GM23338 (cell line): ENCODE measurements at regions not wholly inside any gene's neighbourhood (a gene's known extent, or its start where the extent isn't known, plus 50 kb on each side); places are given as distances from the start of the nearest gene placed in this dataset.

Source experiments
- CTCF ChIP-seq, 2 experiments: fragments of 200-600 bp in 1 of 2; sonication (generic) in 1 of 2; conservative IDR thresholded peaks; 2 replicates each; pipeline versions ENCODE4 v1.5.1 to v1.6.1; 2016 to 2017; ENCODE audit warnings: antibody characterized with exemption in 2 of 2, low read depth in 2 of 2, mild to moderate bottlenecking in 2 of 2, moderate library complexity in 1 of 2
- EZH2 ChIP-seq: fragments of 200-600 bp; sonication (generic); IDR thresholded peaks from one replicate; pipeline ENCODE4 v1.8.0; 2017; ENCODE audit warnings: antibody characterized with exemption, mild to moderate bottlenecking, low read depth; ENCODE audit not compliant: unreplicated experiment
- EZH2phosphoT487 ChIP-seq: fragments of 200-600 bp; sonication (generic); IDR thresholded peaks from one replicate; pipeline ENCODE4 v1.8.1; 2018; ENCODE audit warnings: antibody characterized with exemption; ENCODE audit not compliant: unreplicated experiment
- NANOG ChIP-seq: IDR thresholded peaks from 2 replicates; pipeline ENCODE4 v1.6.1; 2016; ENCODE audit warnings: antibody characterized with exemption, borderline replicate concordance
- POLR2AphosphoS5 ChIP-seq: IDR thresholded peaks from 2 replicates; pipeline ENCODE4 v1.6.1; 2016; ENCODE audit warnings: antibody characterized with exemption, low read depth
- ZNF462 ChIP-seq: fragments of 250-450 bp; sonication (Bioruptor Pico); IDR thresholded peaks from 2 replicates; pipeline ENCODE4 v1.5.0; 2020; ENCODE audit warnings: mild to moderate bottlenecking, moderate library complexity
- TF ChIP-seq, protein P1 (sequence below): IDR thresholded peaks from one replicate; pipeline ENCODE4 v1.6.1; 2018; ENCODE audit warnings: antibody characterized with exemption; ENCODE audit not compliant: unreplicated experiment

GRCh38 chr16:86044241-86044671 is 145.3 kb downstream of the IRF8 start:
- no peak for TF ChIP-seq EZH2
- peak; percentile 86 to 93 for TF ChIP-seq CTCF (conservative IDR thresholded peaks at IDR 0.05; ENCODE audit: low read depth in 2 of 2)
- no peak for TF ChIP-seq POLR2AphosphoS5
- TF ChIP-seq, protein P1, sequence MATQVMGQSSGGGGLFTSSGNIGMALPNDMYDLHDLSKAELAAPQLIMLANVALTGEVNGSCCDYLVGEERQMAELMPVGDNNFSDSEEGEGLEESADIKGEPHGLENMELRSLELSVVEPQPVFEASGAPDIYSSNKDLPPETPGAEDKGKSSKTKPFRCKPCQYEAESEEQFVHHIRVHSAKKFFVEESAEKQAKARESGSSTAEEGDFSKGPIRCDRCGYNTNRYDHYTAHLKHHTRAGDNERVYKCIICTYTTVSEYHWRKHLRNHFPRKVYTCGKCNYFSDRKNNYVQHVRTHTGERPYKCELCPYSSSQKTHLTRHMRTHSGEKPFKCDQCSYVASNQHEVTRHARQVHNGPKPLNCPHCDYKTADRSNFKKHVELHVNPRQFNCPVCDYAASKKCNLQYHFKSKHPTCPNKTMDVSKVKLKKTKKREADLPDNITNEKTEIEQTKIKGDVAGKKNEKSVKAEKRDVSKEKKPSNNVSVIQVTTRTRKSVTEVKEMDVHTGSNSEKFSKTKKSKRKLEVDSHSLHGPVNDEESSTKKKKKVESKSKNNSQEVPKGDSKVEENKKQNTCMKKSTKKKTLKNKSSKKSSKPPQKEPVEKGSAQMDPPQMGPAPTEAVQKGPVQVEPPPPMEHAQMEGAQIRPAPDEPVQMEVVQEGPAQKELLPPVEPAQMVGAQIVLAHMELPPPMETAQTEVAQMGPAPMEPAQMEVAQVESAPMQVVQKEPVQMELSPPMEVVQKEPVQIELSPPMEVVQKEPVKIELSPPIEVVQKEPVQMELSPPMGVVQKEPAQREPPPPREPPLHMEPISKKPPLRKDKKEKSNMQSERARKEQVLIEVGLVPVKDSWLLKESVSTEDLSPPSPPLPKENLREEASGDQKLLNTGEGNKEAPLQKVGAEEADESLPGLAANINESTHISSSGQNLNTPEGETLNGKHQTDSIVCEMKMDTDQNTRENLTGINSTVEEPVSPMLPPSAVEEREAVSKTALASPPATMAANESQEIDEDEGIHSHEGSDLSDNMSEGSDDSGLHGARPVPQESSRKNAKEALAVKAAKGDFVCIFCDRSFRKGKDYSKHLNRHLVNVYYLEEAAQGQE, result no peak
- TF ChIP-seq EZH2phosphoT487, result no peak
- TF ChIP-seq NANOG, result no peak
- peak; percentile 41; the same call in 1 of the 2 replicates for TF ChIP-seq ZNF462 (CRISPR knock-in tag)
